NCI-H2107 treated with DMSO at 0.1 percent for 48 hours (cell line): ENCODE measurements at regions not wholly inside any gene's neighbourhood (a gene's known extent, or its start where the extent isn't known, plus 50 kb on each side); places are given as distances from the start of the nearest gene placed in this dataset.

Source experiments
- DNase-seq: peaks from one replicate; lab custom pipeline; 2025; ENCODE audit not compliant: unreplicated experiment; lab: John Stamatoyannopoulos, UW

GRCh38 chr7:46168231-46168630, 247.2 kb upstream of the IGFBP3 start:
- no peak for DNase-seq

DNA sequence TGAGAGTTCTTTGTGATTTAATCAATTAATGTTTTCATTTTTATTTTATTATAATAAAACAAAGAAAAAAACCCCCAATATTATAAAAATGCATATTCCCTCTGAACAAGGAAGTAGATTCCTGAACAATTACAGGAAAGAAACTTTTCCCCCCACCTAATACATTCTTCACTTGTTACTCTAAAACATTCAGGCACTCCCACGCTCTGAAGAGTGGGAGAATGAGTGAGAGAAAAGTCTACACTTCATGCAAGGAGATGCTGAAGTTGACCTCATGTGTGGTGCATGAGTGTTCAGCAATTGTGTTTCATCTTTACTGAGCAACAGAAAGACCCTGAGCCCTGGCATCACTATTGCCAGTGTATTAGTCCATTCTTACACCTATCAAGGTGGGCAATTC, 244.2 kb upstream of the IGFBP3 start:
- DNase-seq = no peak

- no peak for DNase-seq
Measured at GRCh38 chr7:46164629-46165028, 243.6 kb upstream of the IGFBP3 start.

DNA sequence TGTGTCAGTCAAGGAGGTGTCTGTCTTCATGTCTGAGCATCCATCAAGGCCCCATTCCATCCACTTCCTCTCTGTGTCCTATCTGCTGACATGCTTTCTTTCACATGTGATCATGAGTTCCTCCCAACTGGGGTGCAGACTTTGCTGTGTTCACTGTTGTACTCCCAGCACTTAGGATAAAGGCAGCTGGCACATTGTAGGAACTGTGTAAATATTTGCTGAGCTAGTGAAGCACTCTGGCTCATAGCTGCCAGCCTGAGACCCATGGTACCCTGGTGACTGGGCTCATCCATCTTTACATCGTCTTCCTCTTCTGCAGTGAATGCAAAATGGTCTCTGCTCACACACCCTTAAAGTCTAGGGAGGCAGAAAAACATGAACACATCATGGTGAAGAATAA, 242.2 kb upstream of the IGFBP3 start:
- no peak for DNase-seq

DNA sequence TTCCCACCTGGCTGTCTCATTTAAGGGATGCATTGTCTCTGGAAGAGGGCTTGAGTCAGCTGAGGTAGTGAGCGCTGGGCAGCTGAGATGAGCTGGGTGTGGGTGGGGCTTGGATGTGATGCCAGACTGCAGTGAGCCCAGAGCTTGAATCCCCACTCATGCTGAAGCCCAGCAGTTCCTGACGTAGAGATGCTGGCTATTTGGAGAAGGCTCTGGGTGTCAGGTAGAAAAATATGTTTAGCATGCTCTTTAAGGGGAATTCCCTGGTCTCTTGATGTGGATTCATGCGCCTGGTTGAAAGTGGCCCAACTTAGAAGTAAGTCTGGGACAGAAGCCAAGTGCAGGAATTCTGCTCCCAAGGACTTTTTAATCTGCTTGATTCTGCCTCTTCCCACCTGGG, 241.5 kb upstream of the IGFBP3 start:
- no peak for DNase-seq

DNA sequence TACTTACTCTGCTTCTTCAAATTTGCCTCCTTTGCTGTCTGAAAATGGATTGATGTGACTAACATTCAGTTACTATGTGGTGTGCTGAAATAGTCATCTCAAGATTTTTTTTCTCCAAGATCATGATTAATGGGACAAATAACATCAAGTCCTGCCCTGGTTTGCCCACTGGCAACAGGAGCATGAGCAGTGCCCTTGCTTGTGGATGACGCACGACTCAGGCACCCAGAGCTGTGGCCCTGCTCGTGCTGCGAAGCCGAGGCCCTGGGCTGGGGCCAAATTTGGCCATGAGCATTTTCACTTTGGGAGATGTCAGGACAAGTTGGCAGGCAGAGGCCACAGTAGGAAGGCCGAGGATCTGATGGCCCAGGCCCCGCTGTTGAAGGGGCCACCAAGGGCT, 239.8 kb upstream of the IGFBP3 start:
- DNase-seq = no peak

DNA sequence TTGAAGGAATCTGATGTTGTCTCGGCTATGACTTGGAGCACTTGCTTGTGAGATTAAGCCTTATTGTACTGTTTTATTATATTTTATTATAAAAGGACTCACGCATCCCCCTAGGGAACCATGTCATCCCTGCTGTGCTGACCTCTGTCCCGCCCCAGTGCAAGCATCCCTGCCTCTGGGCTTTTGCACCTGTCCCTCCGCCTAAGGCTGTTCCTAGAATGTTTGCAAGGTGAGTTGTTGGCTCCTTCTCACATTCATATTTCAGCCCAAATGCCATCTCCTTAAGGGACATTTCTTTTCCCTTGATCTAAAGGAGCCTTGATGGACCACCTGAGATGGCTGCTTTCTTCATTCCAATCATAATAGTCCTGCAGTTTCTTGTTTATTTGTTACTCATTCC, 236.9 kb upstream of the IGFBP3 start:
- no peak for DNase-seq

DNA sequence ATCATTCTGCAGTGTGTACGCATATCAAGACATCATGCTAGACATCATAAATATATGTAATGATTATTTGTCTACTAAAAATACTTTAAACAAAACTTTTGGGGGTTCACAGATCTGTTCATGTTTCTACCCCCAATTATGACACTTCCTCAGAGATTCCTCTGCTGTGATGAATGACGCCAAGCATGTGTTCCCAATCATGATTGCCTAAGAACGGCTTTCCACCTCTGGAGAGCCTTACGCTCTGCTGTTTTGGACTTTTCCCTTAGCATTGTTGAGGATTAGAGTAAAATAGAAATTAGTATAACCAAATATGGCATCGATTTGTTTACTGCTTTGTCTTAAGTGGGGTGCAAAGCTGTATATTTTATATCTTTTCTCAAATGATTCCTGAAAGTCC, 236.3 kb upstream of the IGFBP3 start:
- DNase-seq = no peak

DNA sequence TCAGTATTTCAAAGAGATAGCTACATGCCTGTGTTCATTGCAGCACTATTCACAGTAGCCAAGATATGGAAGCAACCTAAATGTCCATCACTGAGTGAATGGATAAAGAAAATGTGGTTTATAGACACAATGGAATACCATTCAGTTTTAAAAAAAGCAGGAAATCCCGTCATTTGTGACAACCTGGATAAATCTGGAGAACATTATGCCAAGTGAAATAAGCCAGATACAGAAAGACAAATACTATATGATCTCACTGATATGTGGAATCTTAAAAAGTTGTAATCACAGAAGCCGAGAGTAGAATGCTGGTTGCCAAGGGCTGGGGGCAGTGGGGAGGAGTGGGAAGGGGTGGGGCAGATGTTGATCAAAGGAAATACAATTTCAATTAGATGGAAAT, 235.8 kb upstream of the IGFBP3 start:
- DNase-seq = no peak

- no peak for DNase-seq
Measured at GRCh38 chr7:46156086-46156485, 235.0 kb upstream of the IGFBP3 start.

GRCh38 chr7:46155367-46155766, 234.3 kb upstream of the IGFBP3 start:
- no peak for DNase-seq

GRCh38 chr7:46153951-46154787, 233.1 kb upstream of the IGFBP3 start:
- DNase-seq = no peak

- DNase-seq = no peak
Measured at GRCh38 chr7:46153583-46153950, 232.5 kb upstream of the IGFBP3 start.

DNA sequence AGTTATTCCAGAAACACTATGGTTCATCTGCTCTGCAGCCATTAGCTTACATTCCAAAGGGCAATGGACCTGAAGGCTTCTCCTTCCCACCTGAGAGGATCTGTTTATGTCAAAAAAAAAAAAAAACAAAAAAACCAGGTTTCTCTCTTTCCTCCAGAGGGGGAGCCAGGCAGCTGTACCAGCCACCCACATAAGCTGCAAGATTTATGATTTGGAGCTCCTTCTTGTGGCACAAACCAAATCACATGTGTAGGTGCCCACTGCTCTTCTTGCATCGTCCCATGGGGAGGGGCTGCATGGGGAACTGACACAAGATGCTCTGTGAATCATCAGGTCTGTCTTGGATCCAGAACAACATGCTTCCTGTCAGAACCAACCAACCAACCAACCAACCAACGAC, 231.6 kb upstream of the IGFBP3 start:
- DNase-seq = no peak

DNA sequence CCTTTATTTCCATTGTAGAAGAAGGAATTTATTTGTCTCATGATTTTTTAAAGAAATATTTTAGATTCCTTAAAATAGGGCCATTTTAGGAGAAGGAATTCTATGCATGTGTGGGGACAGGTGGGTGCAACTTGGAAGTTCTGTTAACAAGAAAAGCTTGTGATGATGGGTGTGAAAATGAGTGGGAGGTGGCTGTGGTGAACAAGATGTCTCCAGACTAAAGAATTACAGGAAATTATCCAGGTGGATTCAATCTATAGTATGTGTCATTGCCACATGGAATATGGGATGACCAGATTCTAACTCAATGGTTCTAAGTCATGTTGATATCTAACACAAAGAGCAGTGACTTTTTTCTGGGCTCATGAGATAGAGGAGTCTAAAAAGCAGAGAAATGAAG, 229.6 kb upstream of the IGFBP3 start:
- DNase-seq = no peak

DNA sequence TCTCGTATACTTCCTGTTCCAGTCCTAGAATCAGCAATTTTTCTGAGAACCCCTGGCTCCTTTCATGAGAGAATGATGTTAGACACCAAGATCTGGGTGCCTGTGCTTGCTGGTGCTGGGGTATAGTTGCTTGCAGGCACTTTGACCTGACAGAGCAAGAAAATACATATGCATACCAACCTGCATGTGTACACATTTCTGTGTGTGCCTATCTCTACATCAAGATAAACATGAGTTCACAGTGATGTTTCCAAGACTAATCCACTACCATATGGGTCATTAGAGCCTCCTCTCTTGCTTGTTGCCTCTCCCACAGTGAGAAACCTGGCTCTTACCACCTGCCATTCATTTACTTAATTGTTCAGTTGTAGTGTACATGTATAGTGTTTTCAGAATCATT, 229.1 kb upstream of the IGFBP3 start:
- DNase-seq = no peak

DNA sequence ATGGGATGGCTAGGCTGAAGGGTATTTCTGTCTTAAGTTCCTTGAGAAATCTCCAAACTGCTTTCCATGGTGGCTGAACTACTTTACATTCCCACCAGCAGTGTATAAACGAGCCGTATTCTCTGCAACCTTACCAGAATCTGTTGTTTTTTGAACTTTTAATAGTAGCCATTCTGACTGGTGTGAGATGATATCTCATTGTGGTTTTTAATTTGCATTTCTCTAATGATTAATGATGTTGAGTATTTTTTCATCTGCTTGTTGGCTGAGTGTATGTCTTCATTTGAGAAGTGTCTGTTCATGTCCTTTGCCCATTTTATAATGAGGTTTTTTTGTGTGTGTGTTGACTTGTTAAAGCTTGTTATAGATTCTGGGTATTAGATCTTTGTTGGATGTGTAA, 226.8 kb upstream of the IGFBP3 start:
- DNase-seq = no peak

DNA sequence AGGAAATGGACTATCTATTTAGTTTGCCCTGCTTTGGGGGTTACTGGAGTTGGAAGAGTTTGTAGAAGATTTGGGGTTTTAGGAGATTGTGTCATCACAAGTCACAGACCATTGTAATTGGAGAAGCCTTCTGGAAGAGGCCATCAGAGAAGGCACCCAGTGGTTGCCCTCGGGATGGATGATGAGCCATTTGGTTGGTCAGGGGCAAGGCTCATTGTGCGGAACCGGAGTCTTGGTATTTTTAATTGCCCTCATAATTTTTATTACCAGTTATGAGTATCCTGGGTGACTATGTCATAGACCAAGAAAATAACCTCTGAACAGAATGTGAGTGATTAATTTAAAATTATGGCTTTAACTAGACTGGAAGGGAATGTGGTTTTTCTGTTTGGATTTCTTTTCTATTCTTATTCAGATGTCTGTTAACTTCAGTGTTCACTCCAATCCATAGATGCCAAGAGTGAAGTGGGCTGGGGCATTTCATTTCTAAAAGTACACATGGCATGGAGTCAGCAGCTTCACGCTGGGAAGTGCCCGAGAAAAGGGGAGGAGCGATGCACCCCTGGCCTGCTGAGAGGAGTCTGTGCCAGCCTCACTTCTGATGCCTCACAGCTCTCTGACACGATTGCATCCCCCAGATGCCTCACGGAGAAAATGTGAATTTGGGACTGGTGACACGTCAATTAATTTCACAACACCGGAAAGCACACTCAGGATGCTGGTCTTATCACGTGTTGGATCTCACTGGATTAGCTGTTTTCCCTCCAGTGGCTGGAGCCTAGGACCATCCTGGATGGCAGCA, 225.6 kb upstream of the IGFBP3 start:
- DNase-seq = no peak

DNA sequence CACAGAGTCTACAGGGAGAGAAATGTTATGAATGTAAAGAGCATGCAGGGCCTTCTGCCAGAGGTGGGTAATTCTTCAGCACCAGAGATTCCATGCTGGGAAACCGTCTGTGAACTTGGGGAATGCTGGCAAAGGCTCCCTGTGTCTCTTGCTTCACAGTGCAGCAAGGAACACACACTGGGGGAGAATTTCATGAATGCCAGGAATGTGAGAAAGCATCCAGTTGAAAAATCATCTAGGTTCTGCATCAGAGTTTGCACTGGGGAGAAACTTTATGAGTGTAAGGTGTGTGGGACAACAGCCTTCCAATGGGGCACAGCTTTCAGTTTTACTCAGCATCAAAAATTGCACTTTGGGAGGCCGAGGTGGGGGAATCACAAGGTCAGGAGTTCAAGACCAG, 224.3 kb upstream of the IGFBP3 start:
- no peak for DNase-seq

DNA sequence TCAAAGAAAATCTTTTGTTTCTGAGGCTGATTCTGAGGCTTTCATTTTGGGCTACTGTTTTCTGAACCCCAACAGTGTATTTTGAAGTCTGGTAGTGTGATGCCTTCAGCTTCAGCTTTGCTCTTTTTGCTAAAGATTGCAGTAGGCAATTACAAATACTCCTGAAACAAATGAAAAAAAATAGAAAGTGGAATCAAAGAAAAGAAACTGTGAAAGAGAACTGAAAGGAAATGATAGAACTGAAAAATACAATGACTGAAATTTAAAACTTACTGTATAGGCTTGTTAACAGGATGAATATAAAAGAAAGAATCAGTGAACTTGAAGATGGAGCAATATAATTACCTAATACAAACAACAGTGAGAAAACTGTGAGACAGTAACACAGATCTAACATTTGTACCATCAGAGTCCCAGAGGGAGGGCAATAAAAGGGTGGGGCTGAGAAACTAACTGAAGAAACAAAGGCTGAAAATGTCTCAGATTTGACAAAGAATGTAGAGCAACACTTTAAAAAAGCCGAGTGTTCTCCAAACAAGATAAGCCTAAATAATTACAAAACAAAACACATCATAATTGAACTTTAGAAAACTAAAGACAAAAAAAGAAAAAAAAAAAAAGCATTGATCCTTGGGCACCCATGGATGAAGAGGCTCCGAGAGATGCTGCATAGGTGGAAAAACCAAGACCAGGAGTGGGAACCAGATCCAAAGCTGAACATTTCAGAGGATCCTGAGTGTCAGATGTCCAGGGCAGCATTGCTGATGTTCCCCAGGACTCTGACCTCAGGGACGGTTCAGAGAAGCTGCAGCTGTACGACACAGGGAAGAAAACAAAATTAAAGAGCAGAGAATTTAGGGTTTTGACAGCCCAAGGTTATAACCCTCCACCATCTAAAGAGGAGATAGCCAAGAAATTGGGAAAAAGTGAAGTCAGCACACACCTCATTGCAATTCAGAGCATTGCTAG, 223.2 kb upstream of the IGFBP3 start:
- no peak for DNase-seq

GRCh38 chr7:46143421-46143820, 222.3 kb upstream of the IGFBP3 start:
- DNase-seq = no peak
